Dendritic cell treated with granulocyte-macrophage colony-stimulating factor and Interleukin-4, amounts not matched to agents 40 ng/mL and 50 ng/mL, for 4 days (primary cell): ENCODE measurements at regions not wholly inside any gene's neighbourhood (a gene's known extent, or its start where the extent isn't known, plus 50 kb on each side); places are given as distances from the start of the nearest gene placed in this dataset.

ENCODE experiments used
- H3K27ac Mint-ChIP-seq: one replicate; pipeline ENCODE4 v1.8.0; 2022; ENCODE audit warnings: mild to moderate bottlenecking, mixed read lengths
- H3K27me3 Mint-ChIP-seq: one replicate; pipeline ENCODE4 v1.8.0; 2022; ENCODE audit warnings: mild to moderate bottlenecking, mixed read lengths
- H3K36me3 Mint-ChIP-seq: one replicate; pipeline ENCODE4 v1.8.0; 2022; ENCODE audit warnings: low read depth, mixed read lengths
- H3K4me1 Mint-ChIP-seq: one replicate; pipeline ENCODE4 v1.8.0; 2022; ENCODE audit warnings: low read depth, mixed read lengths
- H3K4me3 Mint-ChIP-seq: one replicate; pipeline ENCODE4 v1.8.0; 2022; ENCODE audit warnings: mild to moderate bottlenecking, moderate library complexity, mixed read lengths
- H3K9me3 Mint-ChIP-seq: one replicate; pipeline ENCODE4 v1.8.0; 2022; ENCODE audit warnings: mixed read lengths
- intact Hi-C: fragments of 100-400 bp; cut with micrococcal nuclease; formaldehyde crosslinking; loops from one replicate; pipeline ENCODE4 v1.15.0; 2022

DNA sequence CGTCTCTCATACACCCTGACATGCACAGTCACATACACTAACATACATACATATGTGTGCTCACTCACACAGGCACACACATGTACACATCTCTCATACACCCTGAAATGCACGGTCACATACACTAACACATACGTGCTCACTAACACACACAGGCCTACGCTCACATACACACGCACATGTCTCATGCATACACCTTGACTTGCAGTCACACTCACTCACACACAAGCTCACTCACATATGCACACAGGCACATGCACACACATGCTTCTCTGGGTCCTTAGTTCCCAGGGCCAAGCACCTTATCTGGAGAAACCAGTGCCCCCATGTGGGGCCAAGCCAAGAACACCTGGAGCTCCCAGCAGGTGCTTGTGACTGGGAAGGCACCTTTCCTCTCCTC lies 240.3 kb downstream of the RBFOX3 start:
- no peaks in the 10 kb centered on the region for H3K9me3 Mint-ChIP-seq
- intact Hi-C loops, result no loop called here
- H3K27me3 Mint-ChIP-seq, result peaks cover 12% of the 10 kb centered on the region
- H3K36me3 Mint-ChIP-seq, result no peaks in the 10 kb centered on the region
- H3K27ac Mint-ChIP-seq, result no peak overlapping the region
- H3K4me1 Mint-ChIP-seq, result no peaks in the 10 kb centered on the region
- no peak overlapping the region for H3K4me3 Mint-ChIP-seq

DNA sequence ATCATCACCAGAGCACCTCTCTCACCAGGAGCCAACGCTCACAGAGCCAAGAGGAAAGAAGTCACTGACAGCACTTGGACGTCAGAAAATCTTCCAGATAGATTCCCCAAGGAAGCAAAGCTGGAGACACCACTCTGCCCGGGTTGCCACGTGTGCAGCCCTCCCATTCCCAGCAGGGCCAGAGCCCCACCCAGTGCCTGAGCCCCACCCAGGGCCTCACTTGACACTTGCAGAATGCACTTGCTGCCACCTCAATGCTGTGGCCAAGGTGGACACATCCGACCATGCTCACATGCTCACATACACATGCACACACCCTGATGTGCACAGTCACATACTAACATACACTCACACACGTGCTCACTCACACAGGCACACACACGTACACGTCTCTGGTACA lies 240.7 kb downstream of the RBFOX3 start:
- intact Hi-C loops, result no loop called here
- peaks cover 10% of the 10 kb centered on the region for H3K27me3 Mint-ChIP-seq
- H3K4me3 Mint-ChIP-seq, result no peak overlapping the region
- no peaks in the 10 kb centered on the region for H3K4me1 Mint-ChIP-seq
- no peaks in the 10 kb centered on the region for H3K9me3 Mint-ChIP-seq
- H3K36me3 Mint-ChIP-seq, result no peaks in the 10 kb centered on the region
- no peak overlapping the region for H3K27ac Mint-ChIP-seq

DNA sequence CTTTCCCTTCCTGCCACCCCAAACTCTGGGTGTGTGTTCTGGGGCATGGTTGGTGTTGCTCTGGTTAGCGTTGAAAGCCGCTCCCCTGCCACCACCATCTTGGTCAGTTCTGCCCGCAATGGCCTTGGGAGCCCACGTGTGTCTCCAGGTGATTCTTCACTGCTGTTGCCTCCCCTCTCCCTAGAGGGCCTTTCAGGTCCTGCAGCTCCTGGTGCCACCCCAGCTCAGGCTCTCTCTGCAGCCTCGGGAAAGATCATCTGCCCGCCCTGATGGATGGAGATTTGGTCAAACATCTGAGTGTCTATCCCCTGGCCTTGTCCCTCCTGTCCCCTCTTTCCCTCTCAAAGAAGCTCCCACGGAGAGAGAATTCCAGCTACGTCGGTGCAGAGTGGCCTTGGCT lies 241.3 kb downstream of the RBFOX3 start:
- intact Hi-C loops, result no loop called here
- Mint-ChIP-seq H3K27me3 (peaks cover 5% of the 10 kb centered on the region), H3K4me3 (no peak overlapping the region), H3K27ac (no peak overlapping the region), H3K4me1 (no peaks in the 10 kb centered on the region), H3K36me3 (no peaks in the 10 kb centered on the region), H3K9me3 (no peaks in the 10 kb centered on the region)

DNA sequence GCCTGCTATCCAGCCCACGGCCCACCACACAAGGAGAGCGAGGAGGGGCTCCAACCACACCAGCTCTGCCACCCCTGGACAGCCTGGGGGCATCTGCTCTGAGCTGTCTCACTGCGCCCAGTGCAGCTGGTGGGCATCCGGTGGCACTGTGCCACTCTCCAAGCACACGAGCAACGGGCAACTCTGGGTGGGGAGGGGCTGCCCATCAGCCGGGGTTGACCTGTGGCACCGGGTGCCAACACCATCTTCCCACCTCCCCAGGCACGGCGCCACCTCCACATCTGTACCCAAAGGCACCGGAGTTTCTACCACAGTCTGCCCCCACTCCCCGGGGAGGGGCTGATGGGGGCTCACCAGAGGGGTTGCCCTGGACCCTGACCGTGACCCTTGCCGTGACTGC lies 241.8 kb downstream of the RBFOX3 start:
- Mint-ChIP-seq H3K27ac (no peak overlapping the region), H3K4me3 (no peak overlapping the region), H3K9me3 (no peaks in the 10 kb centered on the region), H3K4me1 (no peaks in the 10 kb centered on the region), H3K27me3 (peaks cover 8% of the 10 kb centered on the region), H3K36me3 (no peaks in the 10 kb centered on the region)
- intact Hi-C loops, result no loop called here

DNA sequence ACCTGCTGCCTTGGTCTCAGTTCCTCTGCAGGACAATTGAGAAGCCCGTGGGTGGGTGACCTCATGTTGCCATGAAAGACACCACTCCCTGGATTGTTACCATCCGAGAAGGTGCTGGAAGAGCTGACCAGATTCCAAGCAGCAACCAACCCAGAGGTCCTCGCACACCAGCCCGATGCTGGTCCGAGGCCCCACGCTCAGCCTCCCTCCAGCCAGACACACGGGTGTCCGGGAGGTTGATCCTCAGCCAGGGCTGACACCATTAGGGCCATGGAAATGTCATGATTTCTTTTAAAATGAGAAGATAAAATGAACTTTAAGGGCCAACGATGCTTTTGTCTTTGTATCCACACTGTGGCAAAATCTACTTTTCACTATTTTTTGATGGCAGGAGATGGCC lies 242.3 kb downstream of the RBFOX3 start:
- Mint-ChIP-seq H3K4me1 (no peaks in the 10 kb centered on the region), H3K27ac (no peak overlapping the region), H3K9me3 (no peaks in the 10 kb centered on the region), H3K36me3 (no peaks in the 10 kb centered on the region), H3K27me3 (peaks cover 12% of the 10 kb centered on the region), H3K4me3 (no peak overlapping the region)
- intact Hi-C loops, result no loop called here

DNA sequence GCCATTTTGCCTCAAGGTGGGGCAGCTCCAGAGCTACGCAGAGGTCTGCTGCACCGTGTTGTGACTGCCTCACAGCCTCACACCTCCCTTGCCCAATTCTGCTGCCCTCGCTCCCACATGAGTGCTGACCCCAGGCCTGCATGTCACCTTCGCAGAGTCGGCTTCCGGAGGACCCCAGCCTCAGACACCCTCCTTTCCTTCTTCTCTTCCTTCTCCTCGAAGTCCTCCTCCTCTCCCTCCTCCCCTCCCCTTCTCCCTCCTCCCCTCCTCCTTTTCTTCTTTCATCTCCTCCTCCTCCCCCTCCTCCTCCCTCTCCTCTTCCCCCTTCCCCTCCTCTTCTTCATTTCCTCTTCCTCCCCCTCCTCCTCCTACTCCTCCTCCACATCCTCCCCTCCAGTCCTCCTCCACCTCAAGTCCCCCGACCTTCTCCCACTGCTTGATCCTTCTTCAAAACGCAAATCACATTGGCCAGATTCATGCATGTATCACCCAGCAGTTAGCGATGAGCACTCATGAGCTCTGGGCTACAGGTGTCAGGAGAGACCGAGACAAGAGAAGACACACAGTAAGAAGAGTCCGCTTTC lies 243.8 kb downstream of the RBFOX3 start:
- intact Hi-C loops, result no loop called here
- H3K27me3 Mint-ChIP-seq, result peaks cover 13% of the 10 kb centered on the region
- no peak overlapping the region for H3K27ac Mint-ChIP-seq
- no peaks in the 10 kb centered on the region for H3K36me3 Mint-ChIP-seq
- no peaks in the 10 kb centered on the region for H3K4me1 Mint-ChIP-seq
- H3K9me3 Mint-ChIP-seq, result no peaks in the 10 kb centered on the region
- H3K4me3 Mint-ChIP-seq, result no peak overlapping the region

DNA sequence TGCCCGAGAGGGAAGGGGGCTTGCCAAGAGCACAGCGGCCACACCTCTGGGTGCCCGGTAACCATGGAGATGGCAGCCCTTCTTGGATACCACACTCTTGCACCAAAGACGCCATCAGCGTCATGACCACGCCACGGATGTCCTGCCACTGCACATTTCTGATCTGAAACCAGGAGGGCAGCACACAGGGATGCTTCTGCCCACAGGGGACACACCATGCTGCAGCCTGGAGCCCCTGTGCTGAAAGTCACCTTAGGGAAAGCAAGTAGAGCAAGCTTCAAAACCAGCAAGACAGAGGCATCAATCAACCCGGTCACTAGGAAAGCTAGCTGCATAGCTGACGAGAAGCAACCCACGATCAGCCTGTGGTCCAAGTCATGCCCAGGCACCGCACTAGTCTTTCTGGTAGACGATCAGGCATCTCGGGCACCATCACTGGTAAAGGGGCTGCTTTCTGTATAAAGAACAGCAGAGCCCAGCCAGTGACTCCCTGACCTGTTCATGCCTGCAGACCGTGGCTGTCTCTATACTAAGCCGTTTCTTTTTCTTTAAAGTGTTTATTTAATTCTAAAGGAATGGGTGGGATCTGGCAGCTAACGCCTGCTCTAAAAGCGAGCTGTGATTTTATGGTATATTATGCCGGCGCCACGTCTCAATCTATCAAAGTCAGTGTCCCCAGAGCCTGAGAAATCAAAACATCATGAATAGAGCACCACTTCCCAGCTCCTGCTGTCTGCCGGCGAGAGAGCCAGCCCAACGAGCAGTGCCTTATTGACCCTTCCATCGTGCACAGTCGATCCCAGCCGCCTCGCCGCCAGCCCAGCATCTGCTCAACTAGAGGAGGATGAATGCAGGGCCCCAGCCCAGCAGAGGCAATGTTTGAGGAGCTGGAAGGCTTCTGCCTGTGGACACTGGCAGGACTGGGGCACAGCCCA lies 244.7 kb downstream of the RBFOX3 start:
- no peaks in the 10 kb centered on the region for H3K36me3 Mint-ChIP-seq
- no peak overlapping the region for H3K27ac Mint-ChIP-seq
- H3K27me3 Mint-ChIP-seq, result peaks cover 13% of the 10 kb centered on the region
- H3K9me3 Mint-ChIP-seq, result no peaks in the 10 kb centered on the region
- H3K4me3 Mint-ChIP-seq, result no peak overlapping the region
- no peaks in the 10 kb centered on the region for H3K4me1 Mint-ChIP-seq
- intact Hi-C loops, result no loop called here

DNA sequence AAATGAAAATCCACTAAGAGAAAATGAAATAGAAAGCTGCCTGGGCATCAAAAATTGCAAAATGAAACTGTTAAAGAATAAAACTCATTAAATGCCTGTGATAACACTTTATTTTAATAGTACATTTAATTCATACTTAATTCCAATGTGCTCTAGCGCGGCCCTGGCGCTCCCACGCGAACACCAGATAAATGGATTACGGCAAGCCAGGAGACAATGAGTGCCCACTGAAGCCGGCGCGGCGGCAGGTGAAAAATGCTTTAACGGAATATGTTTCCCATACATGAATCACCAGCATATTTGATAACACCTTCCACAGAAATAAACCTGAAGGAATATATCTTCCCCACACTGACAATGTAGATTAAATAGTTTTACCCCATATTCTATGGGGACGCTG lies 245.5 kb downstream of the RBFOX3 start:
- H3K27me3 Mint-ChIP-seq, result peaks cover 13% of the 10 kb centered on the region
- intact Hi-C loops, result no loop called here
- no peak overlapping the region for H3K27ac Mint-ChIP-seq
- no peaks in the 10 kb centered on the region for H3K9me3 Mint-ChIP-seq
- no peak overlapping the region for H3K4me3 Mint-ChIP-seq
- H3K4me1 Mint-ChIP-seq, result no peaks in the 10 kb centered on the region
- H3K36me3 Mint-ChIP-seq, result no peaks in the 10 kb centered on the region

DNA sequence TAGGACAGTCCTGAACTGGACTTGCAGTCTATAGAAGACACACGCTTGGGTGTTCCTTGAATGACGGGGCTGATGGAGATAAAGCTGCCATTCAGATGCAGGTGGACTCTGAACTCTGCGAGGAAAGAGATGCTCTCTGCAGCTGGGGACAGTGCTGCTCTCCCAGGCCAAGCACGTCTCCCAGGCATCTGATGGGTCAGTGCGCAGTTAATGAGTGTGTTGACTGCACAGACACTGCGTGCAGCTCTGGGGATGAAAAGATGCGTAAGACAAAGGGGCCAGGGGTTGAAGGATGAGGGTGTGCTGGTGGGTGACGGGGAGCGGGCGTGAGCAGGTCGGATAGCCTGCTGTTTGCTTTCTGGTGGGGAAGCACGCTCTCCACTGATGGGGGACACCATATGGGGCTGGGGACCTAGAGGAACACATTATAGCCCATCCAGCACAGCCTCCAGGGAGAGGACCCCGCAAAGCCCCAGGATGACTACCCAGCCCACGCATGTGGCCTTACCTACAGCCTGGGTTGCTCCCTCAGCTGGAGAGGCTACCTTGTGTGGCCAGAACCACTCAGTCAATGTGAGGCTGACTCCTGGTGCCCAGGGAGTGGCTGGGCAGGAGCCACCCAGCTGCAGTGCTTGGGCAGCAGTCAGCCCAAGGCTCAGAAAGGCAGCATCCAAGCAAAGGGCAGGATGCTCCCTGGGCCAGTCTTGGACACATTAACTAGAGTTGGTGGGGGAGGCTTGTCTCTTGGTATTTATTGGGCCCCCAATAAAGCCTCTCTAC lies 246.3 kb downstream of the RBFOX3 start:
- intact Hi-C loops, result no loop called here
- no peaks in the 10 kb centered on the region for H3K4me1 Mint-ChIP-seq
- no peaks in the 10 kb centered on the region for H3K9me3 Mint-ChIP-seq
- peaks cover 14% of the 10 kb centered on the region for H3K27me3 Mint-ChIP-seq
- H3K4me3 Mint-ChIP-seq, result no peak overlapping the region
- no peaks in the 10 kb centered on the region for H3K36me3 Mint-ChIP-seq
- H3K27ac Mint-ChIP-seq, result no peak overlapping the region

DNA sequence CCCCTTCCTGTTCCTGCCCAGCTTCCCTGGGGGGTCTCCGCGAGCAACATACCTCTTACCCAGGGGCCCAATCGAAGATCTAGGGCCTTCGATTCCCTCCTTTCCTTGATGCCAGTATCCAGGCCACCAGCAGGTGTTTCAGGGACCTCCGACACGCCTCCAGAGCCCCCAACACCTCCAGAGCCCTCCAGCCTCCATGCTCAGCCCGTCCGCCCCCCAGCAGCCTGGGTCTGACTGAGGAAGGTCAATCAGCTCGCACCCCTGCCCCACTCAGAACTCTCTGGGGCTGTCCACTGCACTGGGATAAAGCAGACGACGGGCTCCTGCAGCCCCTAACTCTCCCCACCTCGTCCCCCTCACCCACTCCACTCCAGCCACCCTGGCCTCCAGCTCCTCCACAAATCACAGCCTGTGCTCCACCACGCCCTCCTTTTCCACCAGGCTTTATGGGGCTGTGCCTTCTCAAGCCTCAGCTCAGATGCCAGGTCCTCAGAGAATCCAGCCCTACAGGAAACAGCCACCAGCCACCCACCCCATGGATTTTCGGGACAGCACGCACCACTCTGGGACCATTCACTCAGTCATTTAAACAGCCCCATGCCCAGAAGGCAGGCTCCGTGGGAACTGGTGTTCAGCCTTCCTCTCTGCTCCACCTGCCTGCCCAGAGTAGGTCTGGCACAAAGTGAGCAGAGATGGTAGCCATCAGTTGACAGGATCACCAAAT lies 247.1 kb downstream of the RBFOX3 start:
- Mint-ChIP-seq H3K36me3 (no peaks in the 10 kb centered on the region), H3K27me3 (peaks cover 17% of the 10 kb centered on the region), H3K9me3 (no peaks in the 10 kb centered on the region), H3K4me3 (no peak overlapping the region), H3K4me1 (no peaks in the 10 kb centered on the region), H3K27ac (no peak overlapping the region)
- intact Hi-C loops, result no loop called here

DNA sequence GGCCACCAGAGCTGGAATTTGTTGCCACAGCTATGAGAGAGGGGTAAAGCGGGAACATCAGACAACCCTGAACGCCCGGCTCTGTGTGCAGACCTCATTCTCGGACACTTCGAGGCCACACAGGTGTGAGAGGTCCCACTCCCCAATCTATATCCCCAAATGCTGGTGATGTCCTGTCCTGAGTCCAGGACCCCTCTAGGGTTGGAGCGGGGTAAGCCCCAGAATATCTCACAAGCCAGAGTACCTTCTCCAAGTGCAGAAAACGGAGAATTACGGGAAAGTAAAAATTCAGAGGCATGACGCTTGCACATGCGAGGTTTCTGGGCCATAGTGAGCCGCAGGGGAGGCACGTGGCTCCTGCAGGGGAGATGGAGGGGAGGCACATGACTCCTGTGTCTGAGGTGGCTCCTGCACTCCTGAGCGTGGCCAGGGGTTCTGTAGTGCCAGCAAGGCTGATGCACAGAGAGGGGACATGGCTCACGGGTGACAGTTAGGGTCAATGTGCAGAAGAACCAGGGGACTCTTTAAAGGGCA lies 248.0 kb downstream of the RBFOX3 start:
- intact Hi-C loops, result no loop called here
- Mint-ChIP-seq H3K27ac (no peak overlapping the region), H3K4me3 (no peak overlapping the region), H3K27me3 (peaks cover 22% of the 10 kb centered on the region), H3K36me3 (no peaks in the 10 kb centered on the region), H3K4me1 (no peaks in the 10 kb centered on the region), H3K9me3 (no peaks in the 10 kb centered on the region)

DNA sequence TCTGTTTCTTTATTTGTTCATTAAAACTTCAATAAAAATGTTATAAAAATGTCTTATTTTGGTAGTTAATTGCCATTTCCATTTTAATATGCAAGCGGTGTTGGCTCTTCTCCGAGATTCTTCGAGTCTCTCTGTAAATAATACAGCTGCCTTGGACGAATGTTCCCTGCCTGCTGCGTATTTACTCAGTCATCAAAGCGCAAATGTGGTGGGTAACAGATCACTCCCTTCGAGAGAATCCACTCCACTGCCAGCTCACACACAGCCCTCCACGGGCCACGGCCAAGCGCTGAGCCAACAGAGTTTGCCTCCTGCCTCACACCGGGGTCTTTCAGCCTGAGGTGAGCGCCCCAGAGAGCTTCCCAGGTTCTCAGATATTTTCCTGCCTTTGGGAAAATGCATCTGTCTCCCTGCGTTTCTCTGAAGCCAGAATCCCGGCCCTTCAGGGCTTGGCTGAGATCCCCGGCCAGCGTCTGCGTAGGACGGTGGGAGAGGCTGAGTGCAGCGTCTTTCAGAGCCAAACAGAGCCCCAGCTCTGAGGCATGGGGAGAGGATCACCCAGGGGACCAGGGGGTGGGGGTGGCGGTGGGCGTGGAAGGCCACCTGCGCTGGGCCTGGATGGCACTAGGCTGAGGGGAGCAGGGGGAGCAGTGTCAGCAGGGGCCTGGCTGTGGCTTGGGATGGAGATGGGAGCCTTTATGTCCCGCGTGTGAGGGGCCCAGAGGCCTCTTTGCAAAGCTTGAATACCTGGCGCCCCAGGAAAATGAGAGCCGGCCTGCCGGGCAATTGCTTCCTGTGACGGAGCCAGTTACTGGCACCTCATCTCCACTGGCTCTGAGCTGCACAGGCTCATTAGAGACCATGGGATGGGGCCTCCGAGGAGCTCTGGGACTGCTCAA lies 248.7 kb downstream of the RBFOX3 start:
- no peaks in the 10 kb centered on the region for H3K36me3 Mint-ChIP-seq
- no peaks in the 10 kb centered on the region for H3K4me1 Mint-ChIP-seq
- intact Hi-C loops, result no loop called here
- H3K27ac Mint-ChIP-seq, result no peak overlapping the region
- H3K9me3 Mint-ChIP-seq, result no peaks in the 10 kb centered on the region
- no peak overlapping the region for H3K4me3 Mint-ChIP-seq
- H3K27me3 Mint-ChIP-seq, result peaks cover 22% of the 10 kb centered on the region

DNA sequence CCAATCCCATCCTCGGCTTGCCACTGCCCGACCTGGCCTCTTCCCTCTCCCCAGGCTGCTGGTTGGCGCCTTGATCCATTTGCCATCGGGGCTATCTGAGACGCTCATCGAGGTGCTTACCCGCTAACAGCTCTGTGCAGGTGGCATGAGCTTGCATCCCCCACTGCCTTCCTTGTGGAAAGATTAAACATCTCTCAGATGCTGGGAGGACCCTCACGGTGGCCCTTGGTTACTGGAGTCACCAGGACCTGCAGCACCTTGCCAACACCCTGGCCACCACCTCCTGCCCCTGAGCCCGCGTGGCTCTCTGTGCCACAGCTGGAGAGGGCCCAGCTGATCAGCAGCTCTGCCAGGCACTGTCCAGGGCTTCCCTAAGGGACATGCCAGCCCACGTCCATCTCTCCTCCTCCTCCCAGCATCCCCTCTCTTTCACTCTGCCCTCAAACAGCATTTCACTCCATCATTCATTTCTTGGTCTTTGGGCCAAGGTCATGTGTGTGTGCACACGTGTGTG lies 249.6 kb downstream of the RBFOX3 start:
- intact Hi-C loops, result no loop called here
- H3K27me3 Mint-ChIP-seq, result peaks cover 22% of the 10 kb centered on the region
- no peaks in the 10 kb centered on the region for H3K9me3 Mint-ChIP-seq
- H3K27ac Mint-ChIP-seq, result no peak overlapping the region
- no peak overlapping the region for H3K4me3 Mint-ChIP-seq
- no peaks in the 10 kb centered on the region for H3K4me1 Mint-ChIP-seq
- no peaks in the 10 kb centered on the region for H3K36me3 Mint-ChIP-seq
